ENCODE measurements at regions not wholly inside any gene's neighbourhood (a gene's known extent, or its start where the extent isn't known, plus 50 kb on each side); places are given as distances from the start of the nearest gene placed in this dataset.

GRCh38 chr10:57706576-57707299, 561.0 kb downstream of the IPMK start:
- Mint-ChIP-seq H3K4me1 (ENCODE audit: low read depth, unreplicated experiment) (peaks cover 6% of the 10 kb centered on the region), H3K4me3 (ENCODE audit: unreplicated experiment) (no peak overlapping the region)
- intact Hi-C loops (cut with micrococcal nuclease; ENCODE audit: unreplicated experiment), result no loop called here

GRCh38 chr10:57706016-57706415, 561.7 kb downstream of the IPMK start:
- ChIA-PET CTCF (no interaction called here), POLR2A (no interaction called here)
- Mint-ChIP-seq H3K9me3 (ENCODE audit: unreplicated experiment) (no peaks in the 10 kb centered on the region), H3K27ac (ENCODE audit: unreplicated experiment) (no peak overlapping the region), H3K27me3 (ENCODE audit: insufficient read depth, unreplicated experiment) (no peaks in the 10 kb centered on the region), H3K36me3 (ENCODE audit: insufficient read depth, unreplicated experiment) (no peaks in the 10 kb centered on the region), H3K4me3 (ENCODE audit: unreplicated experiment) (no peak overlapping the region), H3K4me1 (ENCODE audit: low read depth, unreplicated experiment) (peaks cover 6% of the 10 kb centered on the region)
- Histone ChIP-seq H3K4me3 (ENCODE audit: low read depth, low read length) (no peak overlapping the region), H3K4me1 (peaks cover 7% of the 10 kb centered on the region; the same call in 1 of the 2 replicates), H3K27me3 (replicated peaks; ENCODE audit: control insufficient read depth, insufficient read depth, low read length) (no peaks in the 10 kb centered on the region), H3K36me3 (ENCODE audit: control insufficient read depth, insufficient read depth, low read length) (no peaks in the 10 kb centered on the region), H3K9me3 (no peaks in the 10 kb centered on the region)
- no peak for TF ChIP-seq CTCF (IDR thresholded peaks at IDR 0.05; ENCODE audit: insufficient read depth in 1 of 2, low read depth in 1 of 2, low read length in 1 of 2, severe bottlenecking in 1 of 2, unreplicated experiment in 1 of 2)
- no peak for DNase-seq
- intact Hi-C loops (cut with micrococcal nuclease; ENCODE audit: unreplicated experiment), result no loop called here
- BruUV-seq (replicated peaks), result no TSS peak

More at GRCh38 chr10:57706576-57707299, 561.0 kb downstream of the IPMK start:
- CTCF ChIA-PET, result no interaction called here
- H3K9me3 ChIP-seq, result no peaks in the 10 kb centered on the region
- no peaks in the 10 kb centered on the region for H3K36me3 Mint-ChIP-seq (ENCODE audit: insufficient read depth, unreplicated experiment)
- H3K9me3 Mint-ChIP-seq (ENCODE audit: unreplicated experiment), result no peaks in the 10 kb centered on the region
- DNase-seq, result no peak
- H3K36me3 ChIP-seq (ENCODE audit: control insufficient read depth, insufficient read depth, low read length), result no peaks in the 10 kb centered on the region
- H3K4me3 ChIP-seq (ENCODE audit: low read depth, low read length), result no peak overlapping the region
- H3K27me3 ChIP-seq (replicated peaks; ENCODE audit: control insufficient read depth, insufficient read depth, low read length), result no peaks in the 10 kb centered on the region
- H3K27ac Mint-ChIP-seq (ENCODE audit: unreplicated experiment), result no peak overlapping the region
- H3K4me1 ChIP-seq, result peaks cover 7% of the 10 kb centered on the region; the same call in 1 of the 2 replicates
- no peaks in the 10 kb centered on the region for H3K27me3 Mint-ChIP-seq (ENCODE audit: insufficient read depth, unreplicated experiment)
- no TSS peak for BruUV-seq (replicated peaks)
- no peak for TF ChIP-seq CTCF (IDR thresholded peaks at IDR 0.05; ENCODE audit: insufficient read depth in 1 of 2, low read depth in 1 of 2, low read length in 1 of 2, severe bottlenecking in 1 of 2, unreplicated experiment in 1 of 2)
- POLR2A ChIA-PET, result no interaction called here

- DNase-seq, result no peak
- H3K36me3 Mint-ChIP-seq (ENCODE audit: insufficient read depth, unreplicated experiment), result no peaks in the 10 kb centered on the region
- intact Hi-C loops (cut with micrococcal nuclease; ENCODE audit: unreplicated experiment), result no loop called here
- H3K9me3 ChIP-seq, result peaks cover 3% of the 10 kb centered on the region; the same call in 1 of the 2 replicates
- no peak overlapping the region for H3K27ac Mint-ChIP-seq (ENCODE audit: unreplicated experiment)
- H3K4me1 ChIP-seq, result peaks cover 34% of the 10 kb centered on the region
- TF ChIP-seq CTCF (IDR thresholded peaks at IDR 0.05; ENCODE audit: insufficient read depth in 1 of 2, low read depth in 1 of 2, low read length in 1 of 2, severe bottlenecking in 1 of 2, unreplicated experiment in 1 of 2), result no peak
- no peaks in the 10 kb centered on the region for H3K27me3 Mint-ChIP-seq (ENCODE audit: insufficient read depth, unreplicated experiment)
- ChIA-PET CTCF (no interaction called here), POLR2A (no interaction called here)
- H3K4me3 ChIP-seq (ENCODE audit: low read depth, low read length), result no peak overlapping the region
- BruUV-seq (replicated peaks), result no TSS peak
- no peaks in the 10 kb centered on the region for H3K9me3 Mint-ChIP-seq (ENCODE audit: unreplicated experiment)
- no peaks in the 10 kb centered on the region for H3K36me3 ChIP-seq (ENCODE audit: control insufficient read depth, insufficient read depth, low read length)
- peaks cover 23% of the 10 kb centered on the region for H3K4me1 Mint-ChIP-seq (ENCODE audit: low read depth, unreplicated experiment)
- H3K27me3 ChIP-seq (replicated peaks; ENCODE audit: control insufficient read depth, insufficient read depth, low read length), result no peaks in the 10 kb centered on the region
- no peak overlapping the region for H3K4me3 Mint-ChIP-seq (ENCODE audit: unreplicated experiment)
Measured at GRCh38 chr10:57699944-57700343, 567.8 kb downstream of the IPMK start.

Measured in Caco-2 (cell line).